ENCODE measurements at regions not wholly inside any gene's neighbourhood (a gene's known extent, or its start where the extent isn't known, plus 50 kb on each side); places are given as distances from the start of the nearest gene placed in this dataset.

- H3K27me3 ChIP-seq (replicated peaks in 1 of 2; ENCODE audit: control insufficient read depth in 2 of 2, insufficient read depth in 2 of 2, low read length in 1 of 2), result no peaks in the 10 kb centered on the region
- SMC1A ChIA-PET (ENCODE audit: uncharacterized antibody, unreplicated experiment), result no interaction called here
- no TSS peak for BruUV-seq (replicated peaks)
These were observed 1667.0 kb downstream of the DPP10 start for GRCh38 chr2:116109471-116109870.

GRCh38 chr2:116117845-116118244, 1675.4 kb downstream of the DPP10 start:
- Histone ChIP-seq H3K4me2 (ENCODE audit: control insufficient read depth, insufficient read depth) (no peak overlapping the region), H3K4me3 (no peak overlapping the region), H3K9me3 (replicated peaks; ENCODE audit: control insufficient read depth, insufficient read depth, low read length) (no peaks in the 10 kb centered on the region), H3K27ac (ENCODE audit: control insufficient read depth, insufficient read depth) (no peak overlapping the region), H3K27me3 (replicated peaks in 1 of 2; ENCODE audit: control insufficient read depth in 2 of 2, insufficient read depth in 2 of 2, low read length in 1 of 2) (no peaks in the 10 kb centered on the region), H3K4me1 (ENCODE audit: control insufficient read depth, insufficient read depth, low read length) (no peaks in the 10 kb centered on the region), H4K20me1 (ENCODE audit: control insufficient read depth, insufficient read depth) (no peaks in the 10 kb centered on the region), H3K36me3 (ENCODE audit: control insufficient read depth in 2 of 2, insufficient read depth in 2 of 2, low read length in 1 of 2) (no peaks in the 10 kb centered on the region), H3K9ac (ENCODE audit: control insufficient read depth, insufficient read depth, low read length) (no peak overlapping the region), H2AFZ (ENCODE audit: control insufficient read depth, low read depth, low read length) (no peak overlapping the region), H3K79me2 (ENCODE audit: control insufficient read depth, insufficient read depth, low read length) (no peaks in the 10 kb centered on the region)
- intact Hi-C loops (cut with micrococcal nuclease; ENCODE audit: unreplicated experiment), result no loop called here
- ChIA-PET RAD21 (ENCODE audit: unreplicated experiment) (no interaction called here), CTCF (no interaction called here), POLR2A (no interaction called here), SMC1A (ENCODE audit: uncharacterized antibody, unreplicated experiment) (no interaction called here)
- FAIRE-seq (no peak), ATAC-seq (no peak), DNase-seq (ENCODE audit: low read depth, low spot score) (no peak)
- BruUV-seq (replicated peaks), result no TSS peak
- in situ Hi-C loops (cut with MboI), result no loop called here
- 0% methylated on average over 1 of the region's 1 CpG for WGBS (ENCODE audit: insufficient coverage, insufficient replicate concordance, low lambda C conversion rate, missing lambda C conversion rate)
- no peak for TF ChIP-seq IKZF1 (conservative IDR thresholded peaks at IDR 0.05)
- no peak for TF ChIP-seq POLR2AphosphoS2 (IDR thresholded peaks at IDR 0.05; ENCODE audit: low read depth, low read length)
- TF ChIP-seq PAX8 (IDR thresholded peaks at IDR 0.05), result no peak
- no peak for TF ChIP-seq MEF2A (IDR thresholded peaks at IDR 0.05; ENCODE audit: insufficient read depth, low read depth, low read length)
- TF ChIP-seq GABPA (IDR thresholded peaks at IDR 0.05; ENCODE audit: low read depth), result no peak
- TF ChIP-seq, protein P1, sequence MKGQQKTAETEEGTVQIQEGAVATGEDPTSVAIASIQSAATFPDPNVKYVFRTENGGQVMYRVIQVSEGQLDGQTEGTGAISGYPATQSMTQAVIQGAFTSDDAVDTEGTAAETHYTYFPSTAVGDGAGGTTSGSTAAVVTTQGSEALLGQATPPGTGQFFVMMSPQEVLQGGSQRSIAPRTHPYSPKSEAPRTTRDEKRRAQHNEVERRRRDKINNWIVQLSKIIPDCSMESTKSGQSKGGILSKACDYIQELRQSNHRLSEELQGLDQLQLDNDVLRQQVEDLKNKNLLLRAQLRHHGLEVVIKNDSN (IDR thresholded peaks at IDR 0.05; ENCODE audit: borderline replicate concordance, extremely low read length, insufficient read depth, low read depth, low read length), result no peak
- no peak for TF ChIP-seq CHD1 (IDR thresholded peaks at IDR 0.05; ENCODE audit: low read depth, low read length)
- no peak for TF ChIP-seq CHD4 (IDR thresholded peaks at IDR 0.05)
- TF ChIP-seq BCL11A (IDR thresholded peaks at IDR 0.05; ENCODE audit: low read depth, low read length), result no peak
- no peak for TF ChIP-seq CEBPB (IDR thresholded peaks at IDR 0.05; ENCODE audit: borderline replicate concordance in 1 of 2, low read depth in 2 of 2, low read length in 2 of 2)
- no peak for TF ChIP-seq CBX5 (IDR thresholded peaks at IDR 0.05; ENCODE audit: low read depth)

More at GRCh38 chr2:116109471-116109870, 1667.0 kb downstream of the DPP10 start:
- Histone ChIP-seq H3K9me3 (replicated peaks; ENCODE audit: control insufficient read depth, insufficient read depth, low read length) (no peaks in the 10 kb centered on the region), H3K4me1 (ENCODE audit: control insufficient read depth, insufficient read depth, low read length) (no peaks in the 10 kb centered on the region), H3K79me2 (ENCODE audit: control insufficient read depth, insufficient read depth, low read length) (no peaks in the 10 kb centered on the region), H3K4me2 (ENCODE audit: control insufficient read depth, insufficient read depth) (no peak overlapping the region), H3K36me3 (ENCODE audit: control insufficient read depth in 2 of 2, insufficient read depth in 2 of 2, low read length in 1 of 2) (no peaks in the 10 kb centered on the region), H4K20me1 (ENCODE audit: control insufficient read depth, insufficient read depth) (no peaks in the 10 kb centered on the region), H3K27ac (ENCODE audit: control insufficient read depth, insufficient read depth) (no peak overlapping the region), H2AFZ (ENCODE audit: control insufficient read depth, low read depth, low read length) (no peak overlapping the region), H3K9ac (ENCODE audit: control insufficient read depth, insufficient read depth, low read length) (no peak overlapping the region), H3K4me3 (no peak overlapping the region)
- ChIA-PET RAD21 (ENCODE audit: unreplicated experiment) (no interaction called here), CTCF (no interaction called here), POLR2A (no interaction called here)
- in situ Hi-C loops (cut with MboI) (no loop called here), intact Hi-C loops (cut with micrococcal nuclease; ENCODE audit: unreplicated experiment) (no loop called here)
- no peak for TF ChIP-seq RFX5 (IDR thresholded peaks at IDR 0.05; ENCODE audit: low read depth, low read length)
- no peak for TF ChIP-seq NFYB (IDR thresholded peaks at IDR 0.05; ENCODE audit: insufficient read depth, low read depth, low read length)
- TF ChIP-seq IKZF1 (conservative IDR thresholded peaks at IDR 0.05), result no peak
- TF ChIP-seq BACH1 (IDR thresholded peaks at IDR 0.05; ENCODE audit: borderline replicate concordance), result no peak
- TF ChIP-seq, protein P2, sequence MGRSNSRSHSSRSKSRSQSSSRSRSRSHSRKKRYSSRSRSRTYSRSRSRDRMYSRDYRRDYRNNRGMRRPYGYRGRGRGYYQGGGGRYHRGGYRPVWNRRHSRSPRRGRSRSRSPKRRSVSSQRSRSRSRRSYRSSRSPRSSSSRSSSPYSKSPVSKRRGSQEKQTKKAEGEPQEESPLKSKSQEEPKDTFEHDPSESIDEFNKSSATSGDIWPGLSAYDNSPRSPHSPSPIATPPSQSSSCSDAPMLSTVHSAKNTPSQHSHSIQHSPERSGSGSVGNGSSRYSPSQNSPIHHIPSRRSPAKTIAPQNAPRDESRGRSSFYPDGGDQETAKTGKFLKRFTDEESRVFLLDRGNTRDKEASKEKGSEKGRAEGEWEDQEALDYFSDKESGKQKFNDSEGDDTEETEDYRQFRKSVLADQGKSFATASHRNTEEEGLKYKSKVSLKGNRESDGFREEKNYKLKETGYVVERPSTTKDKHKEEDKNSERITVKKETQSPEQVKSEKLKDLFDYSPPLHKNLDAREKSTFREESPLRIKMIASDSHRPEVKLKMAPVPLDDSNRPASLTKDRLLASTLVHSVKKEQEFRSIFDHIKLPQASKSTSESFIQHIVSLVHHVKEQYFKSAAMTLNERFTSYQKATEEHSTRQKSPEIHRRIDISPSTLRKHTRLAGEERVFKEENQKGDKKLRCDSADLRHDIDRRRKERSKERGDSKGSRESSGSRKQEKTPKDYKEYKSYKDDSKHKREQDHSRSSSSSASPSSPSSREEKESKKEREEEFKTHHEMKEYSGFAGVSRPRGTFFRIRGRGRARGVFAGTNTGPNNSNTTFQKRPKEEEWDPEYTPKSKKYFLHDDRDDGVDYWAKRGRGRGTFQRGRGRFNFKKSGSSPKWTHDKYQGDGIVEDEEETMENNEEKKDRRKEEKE (IDR thresholded peaks at IDR 0.05), result no peak
- no peak for TF ChIP-seq RBBP5 (conservative IDR thresholded peaks at IDR 0.05)
- no peak for TF ChIP-seq EZH2 (IDR thresholded peaks at IDR 0.05; ENCODE audit: borderline replicate concordance, control insufficient read depth, low read depth, low read length)
- 0% methylated on average over 1 of the region's 1 CpG for WGBS (ENCODE audit: insufficient coverage, insufficient replicate concordance, low lambda C conversion rate, missing lambda C conversion rate)
- FAIRE-seq (no peak), ATAC-seq (no peak), DNase-seq (ENCODE audit: low read depth, low spot score) (no peak)

Measured in GM12878 (cell line).